K562 (cell line): ENCODE measurements at regions not wholly inside any gene's neighbourhood (a gene's known extent, or its start where the extent isn't known, plus 50 kb on each side); places are given as distances from the start of the nearest gene placed in this dataset.

Experiments used
- ATF7 ChIP-seq: fragments of 450-650 bp; IDR thresholded peaks from 2 replicates; pipeline ENCODE4 v1.7.1; 2014; ENCODE audit warnings: mild to moderate bottlenecking, moderate library complexity
- CBX3 ChIP-seq, 2 experiments: IDR thresholded peaks; 1 replicate in 1 of 2; 2 replicates in 1 of 2; pipeline ENCODE4 v1.6.1; 2012; ENCODE audit warnings: inconsistent platforms in 2 of 2, low read length in 2 of 2, borderline replicate concordance in 1 of 2, control low read depth in 1 of 2
- EP300 ChIP-seq: IDR thresholded peaks from 2 replicates; pipeline ENCODE4 v1.6.1; 2012; ENCODE audit warnings: low read length, improper control_type of control experiment
- GTF2B ChIP-seq: IDR thresholded peaks from 2 replicates; pipeline ENCODE4 v1.6.1; 2011; ENCODE audit not compliant: insufficient read length; ENCODE audit errors: extremely low read depth
- HDGF ChIP-seq: fragments of 450-650 bp; IDR thresholded peaks from 2 replicates; pipeline ENCODE4 v1.6.1; 2016
- MLLT1 ChIP-seq, 2 experiments: fragments of 450-650 bp; IDR thresholded peaks; 2 replicates each; pipeline ENCODE4 v1.6.1; 2016
- MLX ChIP-seq, 2 experiments: fragments of 450-650 bp in 1 of 2; sonication (generic) in 1 of 2; formaldehyde crosslinking; conservative IDR thresholded peaks; 2 replicates each; pipeline versions ENCODE4 v1.4.0 to v1.8.1; 2020 to 2022; ENCODE audit warnings: mild to moderate bottlenecking in 1 of 2, missing genetic modification reagents in 1 of 2
- MTA2 ChIP-seq: fragments of 450-650 bp; IDR thresholded peaks from 2 replicates; pipeline ENCODE4 v1.6.1; 2016; ENCODE audit warnings: low read depth
- NFIX ChIP-seq: fragments of 250-450 bp; sonication (Bioruptor Pico); IDR thresholded peaks from 2 replicates; pipeline ENCODE4 v1.4.0; 2020; ENCODE audit warnings: low read depth, mild to moderate bottlenecking, moderate library complexity
- NFRKB ChIP-seq: fragments of 450-650 bp; IDR thresholded peaks from 2 replicates; pipeline ENCODE4 v1.6.1; 2016; ENCODE audit warnings: low read depth
- POLR2B ChIP-seq: fragments of 450-650 bp; IDR thresholded peaks from 2 replicates; pipeline ENCODE4 v1.6.1; 2018; ENCODE audit warnings: low read depth; ENCODE audit not compliant: partially characterized antibody
- POLR2H ChIP-seq: IDR thresholded peaks from 2 replicates; pipeline ENCODE4 v1.6.1; 2016; ENCODE audit warnings: missing genetic modification characterization, low read depth, mild to moderate bottlenecking, control low read depth, missing compliant biosample characterization, moderate library complexity
- PPARD ChIP-seq: fragments of 250-450 bp; sonication (Bioruptor Pico); IDR thresholded peaks from 2 replicates; pipeline ENCODE4 v1.8.0; 2022; ENCODE audit warnings: inconsistent platforms, mild to moderate bottlenecking, moderate library complexity
- PTBP1 ChIP-seq: fragments of 200-400 bp; formaldehyde crosslinking; IDR thresholded peaks from 2 replicates; pipeline ENCODE4 v1.6.1; 2017; ENCODE audit warnings: low read depth, low read length
- RAD51 ChIP-seq: fragments of 450-650 bp; IDR thresholded peaks from 2 replicates; pipeline ENCODE4 v1.7.1; 2016; ENCODE audit warnings: low read depth, mild to moderate bottlenecking, borderline replicate concordance
- SAFB2 ChIP-seq: fragments of 200-400 bp; formaldehyde crosslinking; IDR thresholded peaks from 2 replicates; pipeline ENCODE4 v1.6.1; 2018; ENCODE audit warnings: borderline replicate concordance, low read length, low read depth, moderate library complexity; ENCODE audit not compliant: severe bottlenecking
- TAL1 ChIP-seq: fragments of 450-650 bp; IDR thresholded peaks from 2 replicates; pipeline ENCODE4 v1.6.1; 2016; ENCODE audit warnings: mild to moderate bottlenecking
- USF2 ChIP-seq: sonication (generic); formaldehyde crosslinking; IDR thresholded peaks from 2 replicates; pipeline ENCODE4 v1.5.0; 2020; ENCODE audit warnings: missing genetic modification reagents
- WHSC1 ChIP-seq: IDR thresholded peaks from one replicate; pipeline ENCODE4 v1.6.1; 2012; ENCODE audit warnings: low read length, control low read depth, inconsistent platforms
- ZKSCAN8 ChIP-seq: fragments of 200-800 bp; sonication (Bioruptor generic); IDR thresholded peaks from 2 replicates; pipeline ENCODE4 v1.6.1; 2016; ENCODE audit warnings: missing genetic modification characterization, missing compliant biosample characterization
- ZNF124 ChIP-seq: sonication (generic); formaldehyde crosslinking; IDR thresholded peaks from 2 replicates; pipeline ENCODE4 v1.8.1; 2022; ENCODE audit warnings: missing genetic modification reagents
- ZNF146 ChIP-seq: IDR thresholded peaks from one replicate; pipeline ENCODE4 v1.6.1; 2018; ENCODE audit warnings: missing compliant biosample characterization; ENCODE audit not compliant: unreplicated experiment
- ZNF217 ChIP-seq: sonication (generic); formaldehyde crosslinking; IDR thresholded peaks from 2 replicates; pipeline ENCODE4 v1.8.0; 2022; ENCODE audit warnings: mild to moderate bottlenecking, missing genetic modification reagents
- ZNF384 ChIP-seq: IDR thresholded peaks from 2 replicates; pipeline ENCODE4 v1.6.1; 2012; ENCODE audit warnings: low read depth, low read length, improper control_type of control experiment
- ZNF449 ChIP-seq: fragments of 250-450 bp; sonication (Bioruptor Pico); IDR thresholded peaks from 2 replicates; pipeline ENCODE4 v1.8.0; 2022; ENCODE audit warnings: moderate library complexity, mild to moderate bottlenecking, inconsistent platforms
- ZNF830 ChIP-seq: fragments of 250-450 bp; sonication (Bioruptor Pico); IDR thresholded peaks from 2 replicates; pipeline ENCODE4 v1.5.0; 2021; ENCODE audit warnings: mild to moderate bottlenecking

GRCh38 chr6:14950103-14950969 lies 295.5 kb upstream of the JARID2 start (continued):
- TF ChIP-seq ZNF146 (CRISPR knock-in tag) (no peak), WHSC1 (no peak), RAD51 (no peak), GTF2B (no peak), ZNF830 (CRISPR knock-in tag) (no peak), MLLT1 (IDR thresholded peaks at IDR 0.05) (no peak), CBX3 (IDR thresholded peaks at IDR 0.05; ENCODE audit: borderline replicate concordance in 1 of 2, low read length in 2 of 2) (no peak), EP300 (peak; percentile 96), ZNF217 (CRISPR knock-in tag) (no peak), USF2 (CRISPR knock-in tag) (no peak), ZNF449 (CRISPR knock-in tag) (no peak), HDGF (no peak), POLR2H (tag) (no peak), PTBP1 (no peak), TAL1 (peak; percentile 86), ZKSCAN8 (no peak), ZNF384 (no peak), ZNF124 (CRISPR knock-in tag) (no peak), MLX (CRISPR knock-in tag; conservative IDR thresholded peaks at IDR 0.05) (no peak), PPARD (CRISPR knock-in tag) (no peak), SAFB2 (no peak), ATF7 (peak; percentile 84), MTA2 (peak; percentile 76), NFIX (CRISPR knock-in tag) (no peak), NFRKB (no peak), POLR2B (no peak)
